Retinal pigment epithelial cell (primary cell): ENCODE measurements at regions not wholly inside any gene's neighbourhood (a gene's known extent, or its start where the extent isn't known, plus 50 kb on each side); places are given as distances from the start of the nearest gene placed in this dataset.
"Not testable (repeated sequence)": the region's sequence is repeated elsewhere in the genome, so short reads cannot be mapped to it uniquely, and the experiment has no call there.

Experiments
- DNase-seq: peaks from one replicate; pipeline ENCODE4 v3.0.0-alpha.2; 2010; ENCODE audit warnings: low read depth
- H3K4me3 ChIP-seq: 2 replicates; pipeline ENCODE4 v1.5.1; 2011; ENCODE audit warnings: mild to moderate bottlenecking, low read length, control low read depth, moderate library complexity
- CTCF ChIP-seq: conservative IDR thresholded peaks from 2 replicates; pipeline ENCODE4 v1.5.1; 2011; ENCODE audit warnings: low read depth, low read length, control low read depth, inconsistent platforms

DNA sequence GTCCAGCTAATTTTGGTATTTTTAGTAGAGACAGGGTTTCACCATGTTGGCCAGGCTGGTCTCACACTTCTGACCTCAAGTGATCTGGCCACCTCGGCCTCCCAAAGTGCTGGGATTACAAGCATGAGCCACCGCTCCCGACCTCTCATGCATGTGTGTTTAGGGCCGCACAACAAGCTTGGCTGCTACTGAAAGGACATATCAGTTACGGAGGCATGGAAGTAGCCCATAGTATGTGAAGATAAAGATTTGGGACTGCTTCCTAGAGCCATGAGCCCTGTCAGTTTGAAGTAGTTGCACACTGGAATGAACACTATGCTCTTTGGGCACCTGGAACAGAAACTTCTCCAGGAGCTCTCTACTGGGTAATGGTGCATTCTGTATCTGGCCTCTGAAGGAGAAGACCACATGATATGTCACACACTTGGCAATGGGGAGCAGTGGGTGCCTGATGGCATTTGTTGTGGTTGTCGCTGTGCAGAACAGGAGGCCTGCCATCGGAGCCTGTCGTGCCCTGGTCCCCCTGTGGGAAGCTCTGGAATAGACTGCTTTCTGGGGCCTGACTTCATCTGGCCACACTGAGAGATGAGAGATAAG lies 144.7 kb upstream of the KIF26B start:
- no peak for DNase-seq
- no peak overlapping the region for H3K4me3 ChIP-seq
- TF ChIP-seq CTCF, result no peak

DNA sequence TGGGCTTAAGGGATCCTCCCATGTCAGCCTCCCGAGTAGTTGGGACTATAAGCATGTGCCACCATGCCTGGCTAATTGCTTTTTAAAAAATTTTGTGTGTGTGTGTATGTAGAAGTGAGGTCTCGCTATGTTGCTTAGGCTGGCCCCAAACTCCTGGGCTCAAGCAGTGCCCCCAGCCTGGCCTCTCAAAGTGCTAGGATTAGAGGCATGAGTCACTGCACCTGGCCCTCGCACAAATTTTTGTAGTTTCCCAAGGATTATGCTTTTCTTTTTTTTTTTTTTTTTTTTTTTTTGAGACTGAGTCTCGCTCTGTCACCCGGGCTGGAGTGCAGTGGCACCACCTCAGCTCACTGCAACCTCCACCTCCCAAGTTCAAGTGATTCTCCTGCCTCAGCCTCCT lies 144.4 kb upstream of the HNRNPU start:
- peak; percentile 46 for DNase-seq
- H3K4me3 ChIP-seq, result no peak overlapping the region
- no peak for TF ChIP-seq CTCF

GRCh38 chr1:245007852-245008251 lies 143.5 kb upstream of the HNRNPU start:
- H3K4me3 ChIP-seq, result no peak overlapping the region
- DNase-seq, result no peak
- no peak for TF ChIP-seq CTCF

GRCh38 chr1:245003246-245003645 lies 138.9 kb upstream of the HNRNPU start:
- DNase-seq, result no peak
- H3K4me3 ChIP-seq, result no peak overlapping the region
- TF ChIP-seq CTCF, result no peak

GRCh38 chr1:245001252-245001651 lies 136.9 kb upstream of the HNRNPU start:
- no peak overlapping the region for H3K4me3 ChIP-seq
- DNase-seq, result no peak
- no peak for TF ChIP-seq CTCF

GRCh38 chr1:245000872-245001188 lies 136.5 kb upstream of the HNRNPU start:
- H3K4me3 ChIP-seq, result no peak overlapping the region
- no peak for DNase-seq
- no peak for TF ChIP-seq CTCF

GRCh38 chr1:244999644-245000043 lies 135.3 kb upstream of the HNRNPU start:
- not testable (repeated sequence) for H3K4me3 ChIP-seq, DNase-seq
